K562 (cell line): ENCODE measurements at regions not wholly inside any gene's neighbourhood (a gene's known extent, or its start where the extent isn't known, plus 50 kb on each side); places are given as distances from the start of the nearest gene placed in this dataset.

ENCODE experiments used
- ATAC-seq: fragments of 200-7000 bp; cut with Tn5 transposase; 3 replicates; pipeline ENCODE4 v1.9.1; 2020; ENCODE audit warnings: moderate library complexity
- BruUV-seq: library from RNA; stranded (reverse); fragments of 400-500 nt; replicated peaks from 2 replicates; lab custom pipeline; 2021; lab: Mats Ljungman, UMichigan
- CTCF ChIA-PET: fragments of 300-600 bp; formaldehyde crosslinking; extraction: SDS; loops from one replicate; lab custom pipeline; 2021; ENCODE audit warnings: low intra/inter-chr PET ratio; lab: Yijun Ruan, JAX
- POLR2A ChIA-PET: fragments of 300-600, 350-650 bp; sonication (Branson Sonifier 250); formaldehyde crosslinking; extraction: SDS; loops from one replicate; lab custom pipeline; 2021; ENCODE audit warnings: antibody characterized with exemption, inconsistent platforms; lab: Yijun Ruan, JAX
- DNase-seq, 4 experiments: peaks; one replicate each; pipeline versions ENCODE4 v3.0.0 to v3.0.0-alpha.2; 2011 to 2018; ENCODE audit warnings: low spot score in 3 of 4, mixed read lengths in 3 of 4; ENCODE audit errors: extremely low read depth in 1 of 4
- FAIRE-seq: peaks from 2 replicates; lab custom pipeline; 2011; peaks lifted over from hg19 to GRCh38; lab: Jason Lieb, UNC
- H2AFZ ChIP-seq: 2 replicates; pipeline ENCODE4 v1.6.0; 2011; ENCODE audit warnings: low read depth, low read length, control low read depth, inconsistent platforms
- H3K27ac ChIP-seq: fragments of 200-600 bp; 3 replicates; pipeline ENCODE4 v1.8.0; 2011; ENCODE audit warnings: low read depth, mild to moderate bottlenecking, control low read depth, inconsistent platforms, low read length, moderate library complexity, mixed read lengths; ENCODE audit errors: extremely low read depth
- H3K27me3 ChIP-seq, 2 experiments: fragments of 300-600 bp in 1 of 2; 2 replicates in 1 of 2; 3 replicates in 1 of 2; pipeline versions ENCODE4 v1.6.0 to v1.8.0; 2011; ENCODE audit warnings: inconsistent platforms in 2 of 2, low read length in 2 of 2, mild to moderate bottlenecking in 1 of 2, mixed read lengths in 1 of 2, moderate library complexity in 1 of 2; ENCODE audit not compliant: control insufficient read depth in 2 of 2, insufficient read depth in 2 of 2
- H3K36me3 ChIP-seq: fragments of 300-600 bp; 3 replicates; pipeline ENCODE4 v1.8.0; 2011; ENCODE audit warnings: mild to moderate bottlenecking, low read length, inconsistent platforms; ENCODE audit not compliant: control insufficient read depth, insufficient read depth
- H3K4me1 ChIP-seq, 2 experiments: fragments of 200-600 bp in 1 of 2; replicated peaks in 1 of 2; 2 replicates in 1 of 2; 3 replicates in 1 of 2; pipeline versions ENCODE4 v1.5.1 to v1.8.0; 2011; ENCODE audit warnings: inconsistent platforms in 2 of 2, low read length in 2 of 2, mild to moderate bottlenecking in 1 of 2, mixed read lengths in 1 of 2, moderate library complexity in 1 of 2; ENCODE audit not compliant: control insufficient read depth in 2 of 2, insufficient read depth in 2 of 2
- H3K4me2 ChIP-seq: 2 replicates; pipeline ENCODE4 v1.6.1; 2011; ENCODE audit warnings: low read length, control low read depth, inconsistent platforms, mixed read lengths; ENCODE audit not compliant: insufficient read depth
- H3K4me3 ChIP-seq: fragments of 200-600 bp; sonication (generic), shearing (Covaris generic); 2 replicates; pipeline ENCODE4 v1.5.1; 2016; ENCODE audit warnings: control low read depth, inconsistent platforms
- H3K79me2 ChIP-seq: fragments of 200-600 bp; 3 replicates; pipeline ENCODE4 v1.8.0; 2011; ENCODE audit warnings: low read length, inconsistent platforms; ENCODE audit not compliant: control insufficient read depth, insufficient read depth
- H3K9ac ChIP-seq, 2 experiments: 2 replicates each; pipeline versions ENCODE4 v1.6.0 to v1.6.1; 2011; ENCODE audit warnings: low read depth in 2 of 2, low read length in 2 of 2, control low read depth in 1 of 2, inconsistent platforms in 1 of 2, mild to moderate bottlenecking in 1 of 2, mixed read lengths in 1 of 2; ENCODE audit not compliant: insufficient read depth in 1 of 2
- H3K9me1 ChIP-seq: one replicate; pipeline ENCODE4 v1.6.0; 2011; ENCODE audit warnings: inconsistent platforms, mild to moderate bottlenecking, low read length, moderate library complexity; ENCODE audit not compliant: control insufficient read depth, insufficient read depth
- H3K9me3 ChIP-seq: replicated peaks from 2 replicates; pipeline ENCODE4 v1.5.1; 2011; ENCODE audit warnings: low read depth, low read length, inconsistent platforms; ENCODE audit not compliant: control insufficient read depth, insufficient read depth
- H4K20me1 ChIP-seq: replicated peaks from 2 replicates; pipeline ENCODE4 v1.6.1; 2011; ENCODE audit warnings: low read length, inconsistent platforms, mixed read lengths; ENCODE audit not compliant: control insufficient read depth, insufficient read depth
- CHCHD3 ChIP-seq: fragments of 250-450 bp; sonication (Bioruptor Pico); IDR thresholded peaks from 2 replicates; pipeline ENCODE4 v2.1.2; 2022; ENCODE audit warnings: mild to moderate bottlenecking
- CHD2 ChIP-seq: IDR thresholded peaks from 2 replicates; pipeline ENCODE4 v1.6.1; 2011; ENCODE audit warnings: low read depth, low read length
- E2F8 ChIP-seq: fragments of 450-650 bp; IDR thresholded peaks from 2 replicates; pipeline ENCODE4 v1.7.1; 2018; ENCODE audit warnings: mild to moderate bottlenecking, low read depth; ENCODE audit not compliant: partially characterized antibody
- ETV5 ChIP-seq: sonication (generic); formaldehyde crosslinking; IDR thresholded peaks from 2 replicates; pipeline ENCODE4 v1.4.0; 2020; ENCODE audit warnings: low read depth, mild to moderate bottlenecking, missing genetic modification reagents
- GATAD2B ChIP-seq: fragments of 450-650 bp; IDR thresholded peaks from 2 replicates; pipeline ENCODE4 v1.6.1; 2017; ENCODE audit warnings: mild to moderate bottlenecking, borderline replicate concordance
- HDGF ChIP-seq: fragments of 450-650 bp; IDR thresholded peaks from 2 replicates; pipeline ENCODE4 v1.6.1; 2016
- MBD1 ChIP-seq: fragments of 250-450 bp; sonication (Bioruptor Pico); IDR thresholded peaks from 2 replicates; pipeline ENCODE4 v1.8.0; 2022; ENCODE audit warnings: inconsistent platforms
- MCM7 ChIP-seq, 2 experiments: fragments of 450-650 bp; IDR thresholded peaks; 2 replicates each; pipeline ENCODE4 v1.6.1; 2016 to 2018
- MEIS2 ChIP-seq: fragments of 450-650 bp; IDR thresholded peaks from 2 replicates; pipeline ENCODE4 v1.6.1; 2014; ENCODE audit warnings: mild to moderate bottlenecking; ENCODE audit not compliant: partially characterized antibody
- NR1H2 ChIP-seq: sonication (generic); formaldehyde crosslinking; IDR thresholded peaks from 2 replicates; pipeline ENCODE4 v1.4.0; 2020; ENCODE audit warnings: mild to moderate bottlenecking, missing genetic modification reagents
- RNF2 ChIP-seq: sonication (generic); IDR thresholded peaks from 2 replicates; pipeline ENCODE4 v1.6.1; 2016
- SREBF1 ChIP-seq: fragments of 150-350 bp; IDR thresholded peaks from 2 replicates; pipeline ENCODE4 v1.6.1; 2014; ENCODE audit warnings: antibody characterized with exemption, low read depth, low read length, borderline replicate concordance
- U2AF1 ChIP-seq: fragments of 200-400 bp; formaldehyde crosslinking; optimal IDR thresholded peaks from 2 replicates; pipeline ENCODE3; 2017; ENCODE audit warnings: mild to moderate bottlenecking, low read depth, low read length, moderate library complexity
- XRCC3 ChIP-seq: fragments of 450-650 bp; IDR thresholded peaks from 2 replicates; pipeline ENCODE4 v1.6.1; 2017; ENCODE audit warnings: mild to moderate bottlenecking, moderate library complexity
- ZNF408 ChIP-seq: fragments of 250-450 bp; sonication (Bioruptor Pico); IDR thresholded peaks from 2 replicates; pipeline ENCODE4 v1.4.0; 2020; ENCODE audit warnings: low read depth, mild to moderate bottlenecking, moderate library complexity
- ZNF609 ChIP-seq: sonication (generic); formaldehyde crosslinking; IDR thresholded peaks from 2 replicates; pipeline ENCODE4 v1.8.1; 2023; ENCODE audit warnings: missing genetic modification reagents, mild to moderate bottlenecking, borderline replicate concordance
- WGBS: fragments of 100-300 bp; shearing (Covaris generic); methylation state at CpG from one replicate; pipeline ENCODE4 v1.1.6; 2016; ENCODE audit warnings: low coverage, mixed read lengths; ENCODE audit not compliant: insufficient coverage; ENCODE audit errors: missing lambda C conversion rate; 5-methylcytosine and 5-hydroxymethylcytosine counted together
- in situ Hi-C: fragments of 300-500 bp; cut with MboI; formaldehyde crosslinking; loops from 4 replicates; pipeline ENCODE4 v1.15.0; 2018; ENCODE audit warnings: inconsistent platforms, mixed read lengths
- intact Hi-C: fragments of 100-400 bp; cut with micrococcal nuclease; formaldehyde crosslinking; loops from 2 replicates; pipeline ENCODE4 v1.14.2; 2022

- ChIA-PET CTCF (no interaction called here), POLR2A (no interaction called here)
- no peaks in the 10 kb centered on the region for H3K79me2 ChIP-seq
- H3K9ac ChIP-seq: no peak overlapping the region
- in situ Hi-C loops: no loop called here
- DNase-seq (no peak), ATAC-seq (no peak), FAIRE-seq (peak; percentile 52)
- intact Hi-C loops: no loop called here
- no peak overlapping the region for H3K4me3 ChIP-seq
- no peaks in the 10 kb centered on the region for H4K20me1 ChIP-seq
- no peaks in the 10 kb centered on the region for H3K27me3 ChIP-seq
- no peaks in the 10 kb centered on the region for H3K36me3 ChIP-seq
- no peaks in the 10 kb centered on the region for H3K9me3 ChIP-seq
- WGBS: 29% methylated on average over 4 of the region's 4 CpGs
- TF ChIP-seq NR1H2 (CRISPR knock-in tag) (no peak), E2F8 (no peak), CHD2 (no peak), XRCC3 (no peak), CHCHD3 (CRISPR knock-in tag) (no peak), ZNF609 (CRISPR knock-in tag) (no peak), HDGF (no peak), MBD1 (CRISPR knock-in tag) (no peak), RNF2 (no peak), U2AF1 (no peak), SREBF1 (no peak), GATAD2B (no peak), MCM7 (IDR thresholded peaks at IDR 0.05) (no peak), ZNF408 (no peak), MEIS2 (no peak), ETV5 (CRISPR knock-in tag) (no peak)
- H3K27ac ChIP-seq: no peak overlapping the region
- no TSS peak for BruUV-seq
- H3K9me1 ChIP-seq: no peaks in the 10 kb centered on the region
- no peaks in the 10 kb centered on the region for H3K4me1 ChIP-seq
- H3K4me2 ChIP-seq: no peak overlapping the region
- H2AFZ ChIP-seq: peak overlapping the region; percentile 12; the same call in 1 of the 2 replicates
Observed at GRCh38 chr12:93165384-93165932, 212.3 kb upstream of the NUDT4 start.
